COLO668 (cell line): ENCODE measurements at regions not wholly inside any gene's neighbourhood (a gene's known extent, or its start where the extent isn't known, plus 50 kb on each side); places are given as distances from the start of the nearest gene placed in this dataset.
"Not testable (repeated sequence)": the region's sequence is repeated elsewhere in the genome, so short reads cannot be mapped to it uniquely, and the experiment has no call there.

Experiments used
- DNase-seq: peaks from one replicate; lab custom pipeline; 2025; ENCODE audit not compliant: unreplicated experiment; lab: John Stamatoyannopoulos, UW

DNA sequence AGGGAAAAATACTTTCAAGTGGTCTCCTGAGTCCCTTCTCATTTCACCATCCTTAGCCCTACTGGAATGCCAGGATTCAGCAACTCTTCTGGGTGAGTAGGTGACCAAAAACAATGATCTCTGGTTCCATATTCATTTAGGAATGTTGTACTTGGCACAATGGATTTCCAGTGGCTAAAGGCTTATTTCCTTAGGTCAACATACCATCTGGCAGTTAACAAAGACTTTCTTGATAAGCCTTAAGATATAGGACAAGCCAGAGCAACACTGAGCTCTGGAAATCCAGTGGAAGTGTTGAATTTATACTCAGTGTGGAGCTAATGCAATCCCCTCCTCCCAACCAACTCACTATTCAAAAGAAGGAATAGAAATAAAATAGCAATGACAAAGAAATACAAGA is 139.4 kb upstream of the EMCN start:
- no peak for DNase-seq

GRCh38 chr4:100651499-100652175 is 133.8 kb upstream of the EMCN start:
- no peak for DNase-seq

DNA sequence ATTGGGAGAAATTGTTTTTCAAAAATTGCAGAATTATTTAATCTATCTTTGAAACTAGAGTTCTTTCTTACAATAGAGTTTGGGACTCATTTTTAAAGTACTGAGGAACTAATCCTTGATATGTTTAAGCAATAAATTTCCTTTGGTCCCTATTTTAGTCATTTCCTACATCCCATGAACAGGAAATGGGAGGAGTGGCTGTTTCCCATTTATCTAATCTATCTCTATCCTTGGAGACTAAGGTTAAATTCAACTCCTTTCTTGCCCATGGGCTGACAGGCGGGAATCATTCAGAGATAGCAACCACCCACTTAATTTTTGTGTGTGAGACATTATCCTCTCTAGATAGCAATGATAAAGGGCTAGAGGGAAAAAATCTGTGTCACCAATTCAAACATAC is 131.6 kb upstream of the EMCN start:
- DNase-seq, result no peak

DNA sequence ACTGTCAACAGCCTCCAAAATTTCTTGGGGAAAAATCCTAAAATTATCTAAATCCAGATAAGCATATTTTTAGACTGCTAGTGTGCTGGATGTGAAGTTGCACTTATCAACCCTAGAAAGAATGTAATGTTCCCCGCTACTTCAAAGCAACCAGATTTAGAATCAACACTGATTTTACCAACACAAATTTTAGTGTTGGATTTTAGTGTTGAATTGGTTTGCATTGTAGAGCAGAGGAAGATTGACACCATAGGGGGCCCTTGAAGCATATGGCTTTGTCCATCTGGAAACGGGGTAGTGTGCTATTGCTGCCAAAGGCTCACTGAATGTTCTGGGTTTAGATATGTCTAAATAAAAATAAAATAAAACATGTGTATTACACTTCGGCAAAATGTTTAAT is 126.3 kb upstream of the EMCN start:
- no peak for DNase-seq

DNA sequence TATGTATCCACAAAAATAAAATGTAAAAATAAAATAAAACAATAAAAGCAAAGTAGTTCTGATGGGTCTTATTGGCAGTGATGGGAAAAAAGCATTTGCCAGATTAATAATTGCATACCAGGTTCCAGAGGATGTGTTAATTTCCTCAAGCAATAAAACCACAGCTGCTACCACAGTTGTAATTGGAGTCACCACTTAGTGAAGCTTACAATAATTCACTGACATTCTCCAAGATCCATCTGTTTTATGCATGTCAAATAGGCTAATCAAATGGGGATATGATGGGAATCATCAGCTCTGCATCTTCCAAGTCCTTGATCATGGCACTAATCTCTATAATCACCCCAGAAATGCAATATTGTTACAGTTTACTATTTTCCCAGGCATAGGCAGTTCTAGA is 123.5 kb upstream of the EMCN start:
- DNase-seq, result no peak

DNA sequence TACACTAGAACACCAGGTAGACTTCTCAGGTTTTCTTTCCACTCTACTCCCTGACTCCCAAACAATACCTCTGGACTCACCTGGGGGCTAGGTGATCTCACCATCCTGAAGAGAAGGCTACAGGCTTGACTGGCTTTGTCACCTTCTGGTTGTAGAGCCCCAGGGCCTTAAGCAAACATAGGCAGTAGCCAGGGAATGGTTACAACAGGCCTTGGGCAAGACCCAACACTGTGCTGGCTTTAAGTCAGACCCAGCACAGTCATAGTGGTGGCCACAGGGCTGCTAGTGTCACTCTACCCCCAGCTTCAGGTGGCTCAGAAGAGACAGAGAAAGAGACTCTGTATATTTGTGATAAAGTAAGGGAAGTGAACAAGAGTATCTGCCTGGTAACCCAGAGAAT is 118.1 kb upstream of the EMCN start:
- DNase-seq, result no peak

- DNase-seq, result no peak
Measured at GRCh38 chr4:100633269-100633668, 115.4 kb upstream of the EMCN start.

DNA sequence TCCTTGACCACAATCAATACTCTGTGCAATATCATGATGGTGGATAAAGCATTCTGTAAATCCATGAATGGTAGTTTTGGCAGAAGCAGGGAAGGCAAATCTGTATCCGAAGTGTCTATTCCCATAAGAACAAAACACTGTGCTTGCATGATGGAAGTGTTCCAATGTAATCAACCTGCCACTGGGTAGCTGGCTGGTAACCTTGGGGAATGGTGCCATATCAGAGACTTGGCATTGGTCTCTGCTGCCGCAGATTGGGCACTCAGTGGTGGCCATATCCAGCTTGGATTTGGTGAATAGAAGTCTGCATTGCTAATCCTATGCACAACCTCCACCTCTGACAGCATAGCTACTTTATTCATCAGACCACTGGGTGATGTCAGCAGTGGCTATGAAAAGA is 114.3 kb upstream of the EMCN start:
- DNase-seq, result no peak

- no peak for DNase-seq
Measured at GRCh38 chr4:100631281-100631968, 113.6 kb upstream of the EMCN start.

- no peak for DNase-seq
Measured at GRCh38 chr4:100630341-100630740, 112.5 kb upstream of the EMCN start.

GRCh38 chr4:100609810-100610209 is 92.0 kb upstream of the EMCN start:
- no peak for DNase-seq

DNA sequence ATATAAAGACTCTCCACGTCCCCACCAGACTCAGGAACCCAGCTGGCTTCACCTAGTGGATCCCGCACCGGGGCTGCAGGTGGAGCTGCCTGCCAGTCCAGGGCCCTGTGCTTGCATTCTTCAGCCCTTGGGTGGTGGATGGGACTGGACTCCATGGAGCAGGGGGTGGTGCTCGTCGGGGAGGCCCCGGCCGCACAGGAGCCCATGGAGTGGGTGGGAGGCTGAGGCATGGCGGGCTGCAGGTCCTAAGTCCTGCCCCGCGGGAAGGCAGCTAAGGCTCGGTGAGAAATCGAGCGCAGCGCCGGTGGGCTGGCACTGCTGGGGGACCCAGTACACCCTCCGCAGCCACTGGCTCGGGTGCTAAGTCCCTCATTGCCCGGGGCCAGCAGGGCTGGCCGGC is 90.8 kb upstream of the EMCN start:
- DNase-seq, result not testable (repeated sequence)

- DNase-seq, result no peak
Measured at GRCh38 chr4:100605144-100605543, 87.3 kb upstream of the EMCN start.

- no peak for DNase-seq
Measured at GRCh38 chr4:100593935-100594334, 76.1 kb upstream of the EMCN start.

- no peak for DNase-seq
Measured at GRCh38 chr4:100591161-100591876, 73.5 kb upstream of the EMCN start.

- no peak for DNase-seq
Measured at GRCh38 chr4:100590325-100590724, 72.5 kb upstream of the EMCN start.

- no peak for DNase-seq
Measured at GRCh38 chr4:100588076-100588475, 70.3 kb upstream of the EMCN start.

DNA sequence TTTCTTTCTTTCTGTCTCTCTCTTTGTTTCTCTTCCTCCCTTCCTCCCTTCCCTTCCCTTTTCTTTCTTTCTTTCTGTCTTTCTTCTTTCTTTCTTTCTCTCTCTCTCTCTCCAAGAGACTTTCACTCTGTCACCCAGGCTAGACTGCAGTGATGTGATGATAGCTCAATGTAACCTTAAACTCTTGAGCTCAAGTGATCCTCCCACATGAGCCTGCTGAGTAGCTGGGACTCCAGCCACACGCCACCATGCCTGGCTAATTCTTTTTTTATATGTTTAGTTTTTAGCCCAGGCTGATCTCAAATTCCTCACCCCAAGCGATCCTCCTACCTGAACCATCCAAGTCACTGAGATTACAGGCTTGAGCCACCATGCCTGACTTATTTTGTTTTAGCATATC is 64.3 kb upstream of the EMCN start:
- DNase-seq, result no peak

DNA sequence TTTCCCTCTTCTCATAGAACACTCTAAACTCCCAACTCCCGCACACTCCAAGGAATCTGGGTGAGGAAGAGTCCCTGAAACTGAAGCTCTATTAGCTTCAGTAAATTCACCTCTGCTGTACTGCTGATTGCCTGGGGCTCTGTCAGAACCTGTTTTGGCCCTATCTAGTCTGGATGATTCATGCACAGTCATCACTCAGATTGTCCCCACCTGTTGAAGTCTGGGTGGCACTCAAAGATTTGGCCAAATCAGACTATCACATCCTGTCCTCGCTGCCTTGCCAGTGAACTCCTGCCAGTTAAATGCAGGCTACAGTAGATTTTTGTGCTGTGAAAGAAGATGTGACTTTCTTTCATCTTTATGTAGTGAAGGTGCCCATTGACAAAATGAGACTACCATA is 63.5 kb upstream of the EMCN start:
- no peak for DNase-seq

- DNase-seq, result no peak
Measured at GRCh38 chr4:100576570-100576969, 58.7 kb upstream of the EMCN start.

GRCh38 chr4:100574607-100575006 is 56.8 kb upstream of the EMCN start:
- DNase-seq, result no peak

- no peak for DNase-seq
Measured at GRCh38 chr4:100569196-100569595, 51.4 kb upstream of the EMCN start.
